ENCODE measurements at regions not wholly inside any gene's neighbourhood (a gene's known extent, or its start where the extent isn't known, plus 50 kb on each side); places are given as distances from the start of the nearest gene placed in this dataset.

DNA sequence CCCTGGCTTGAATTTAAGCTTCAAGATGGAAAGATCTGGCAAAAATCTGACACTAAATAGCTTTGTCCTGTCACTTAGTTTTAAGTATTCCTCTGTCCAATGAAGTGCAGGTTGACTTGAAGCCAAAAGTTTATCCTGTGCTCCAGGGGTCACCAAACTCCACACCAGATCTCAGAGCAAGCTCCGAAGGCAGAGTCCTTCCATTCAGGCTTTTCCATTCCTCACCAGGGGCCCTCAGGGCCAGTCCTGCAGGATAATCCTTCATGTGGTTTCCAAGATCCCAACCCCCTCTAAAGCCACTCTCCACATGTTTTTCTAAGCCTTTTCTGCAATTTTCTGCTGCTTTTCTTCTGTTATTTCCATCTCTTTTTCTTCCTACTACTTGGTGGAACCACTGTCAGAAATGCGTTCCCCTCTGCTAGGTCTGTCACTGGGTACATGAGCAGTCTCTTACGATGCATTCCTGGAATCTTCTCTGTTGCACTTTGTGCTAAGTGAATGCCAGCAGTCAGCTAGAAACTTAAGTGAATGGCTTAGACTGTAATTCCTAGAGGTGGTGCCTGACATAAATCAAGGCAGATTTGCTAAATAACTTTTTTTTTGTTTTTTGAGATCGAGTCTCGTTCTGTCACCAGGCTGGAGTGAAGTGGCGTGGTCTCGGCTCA is 251.4 kb downstream of the MSRB3 start:
- no peak for TF ChIP-seq CTCF (IDR thresholded peaks at IDR 0.05)
- TF ChIP-seq POLR2A (IDR thresholded peaks at IDR 0.05) = no peak
